Smooth muscle cell (in vitro differentiated cells): ENCODE measurements at regions not wholly inside any gene's neighbourhood (a gene's known extent, or its start where the extent isn't known, plus 50 kb on each side); places are given as distances from the start of the nearest gene placed in this dataset.

Experiments
- DNase-seq: peaks from one replicate; lab custom pipeline; 2025; ENCODE audit not compliant: unreplicated experiment; lab: John Stamatoyannopoulos, UW
- H2AFZ ChIP-seq: fragments of 200-600 bp; sonication (generic); 2 replicates; pipeline ENCODE4 v1.6.0; 2016; ENCODE audit warnings: antibody characterized with exemption, low read depth, mild to moderate bottlenecking
- H3F3A ChIP-seq: fragments of 200-600 bp; sonication (generic); 2 replicates; pipeline ENCODE4 v1.6.0; 2017; ENCODE audit warnings: antibody characterized with exemption, low read depth
- H3K27ac ChIP-seq: fragments of 200-600 bp; sonication (generic); 2 replicates; pipeline ENCODE4 v1.5.1; 2016; ENCODE audit warnings: low read depth, mild to moderate bottlenecking
- H3K27me3 ChIP-seq: fragments of 200-600 bp; sonication (generic); 2 replicates; pipeline ENCODE4 v1.6.1; 2016; ENCODE audit warnings: low read depth, mild to moderate bottlenecking
- H3K36me3 ChIP-seq: fragments of 200-600 bp; sonication (generic); 2 replicates; pipeline ENCODE4 v1.5.1; 2016; ENCODE audit warnings: low read depth
- H3K4me1 ChIP-seq: fragments of 200-600 bp; sonication (generic); 2 replicates; pipeline ENCODE4 v1.5.1; 2016; ENCODE audit warnings: low read depth
- H3K4me2 ChIP-seq: fragments of 200-600 bp; sonication (generic); 2 replicates; pipeline ENCODE4 v1.6.0; 2016; ENCODE audit warnings: mild to moderate bottlenecking
- H3K4me3 ChIP-seq: fragments of 200-600 bp; sonication (generic); 2 replicates; pipeline ENCODE4 v1.5.1; 2016; ENCODE audit warnings: mild to moderate bottlenecking
- H3K79me2 ChIP-seq: fragments of 200-600 bp; sonication (generic); 2 replicates; pipeline ENCODE4 v1.6.0; 2016; ENCODE audit warnings: low read depth, mild to moderate bottlenecking
- H3K9ac ChIP-seq: fragments of 200-600 bp; sonication (generic); 2 replicates; pipeline ENCODE4 v1.6.0; 2016; ENCODE audit warnings: low read depth
- H3K9me3 ChIP-seq: fragments of 200-600 bp; sonication (generic); replicated peaks from 2 replicates; pipeline ENCODE4 v1.5.1; 2016; ENCODE audit warnings: low read depth
- H4K20me1 ChIP-seq: fragments of 200-600 bp; sonication (generic); 2 replicates; pipeline ENCODE4 v1.6.0; 2016; ENCODE audit warnings: low read depth
- WGBS: methylation state at CpG from one replicate; pipeline ENCODE4 v1.1.7; 2016; ENCODE audit warnings: low lambda C conversion rate; 5-methylcytosine and 5-hydroxymethylcytosine counted together
- TF ChIP-seq, protein P1 (sequence below): fragments of 200-600 bp; sonication (generic); IDR thresholded peaks from 2 replicates; pipeline ENCODE4 v1.5.1; 2017; ENCODE audit warnings: borderline replicate concordance, mild to moderate bottlenecking, antibody characterized with exemption; ENCODE audit not compliant: insufficient read depth, poor library complexity, severe bottlenecking

DNA sequence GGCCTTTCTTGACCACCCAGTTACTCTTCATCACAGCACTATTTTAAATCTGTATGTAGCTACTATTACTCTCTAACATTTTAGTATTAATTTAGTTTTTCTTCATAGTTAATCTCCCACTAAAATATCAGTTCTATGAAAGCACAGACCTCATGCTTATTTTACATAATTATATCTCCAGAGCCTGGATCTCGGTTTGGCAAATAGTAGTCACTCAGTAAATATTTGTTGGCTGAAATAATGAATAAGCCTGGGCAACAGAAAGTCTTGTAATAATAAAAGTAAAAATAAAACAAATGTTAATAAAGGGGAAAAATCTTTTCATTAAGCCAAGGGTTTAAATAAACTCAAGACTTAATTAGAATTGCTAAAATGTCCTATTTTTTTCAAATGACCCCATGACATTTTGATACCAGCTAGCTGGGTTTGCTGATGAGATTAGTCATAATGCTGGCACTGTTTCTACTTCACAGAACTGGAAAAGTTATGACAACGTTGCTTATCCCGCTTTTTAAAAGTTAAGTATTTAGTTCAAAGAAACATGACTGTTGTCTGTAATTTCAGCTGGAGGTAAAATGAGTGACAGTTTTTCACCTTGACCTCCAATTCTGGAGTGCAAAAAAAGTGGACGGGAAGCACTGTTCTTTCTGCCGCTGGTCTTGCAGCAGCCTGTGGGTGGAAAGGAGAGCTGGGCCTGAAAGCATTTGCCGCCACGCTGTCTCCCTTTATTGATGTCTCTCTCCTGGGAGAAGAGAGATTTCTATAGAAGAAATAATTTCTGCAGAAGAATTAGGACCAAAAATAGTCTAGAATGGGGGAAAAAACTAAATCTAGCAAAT lies 85.2 kb upstream of the SPATA13 start:
- Histone ChIP-seq H3K36me3 (no peaks in the 10 kb centered on the region), H4K20me1 (no peaks in the 10 kb centered on the region), H3K79me2 (no peaks in the 10 kb centered on the region), H3K27ac (no peak overlapping the region), H3F3A (no peaks in the 10 kb centered on the region), H3K9me3 (no peaks in the 10 kb centered on the region), H3K27me3 (no peaks in the 10 kb centered on the region), H3K4me3 (no peak overlapping the region), H3K9ac (no peak overlapping the region), H3K4me2 (no peak overlapping the region), H3K4me1 (no peaks in the 10 kb centered on the region), H2AFZ (no peak overlapping the region)
- WGBS, result 81% methylated on average over 7 of the region's 7 CpGs
- TF ChIP-seq, protein P1, sequence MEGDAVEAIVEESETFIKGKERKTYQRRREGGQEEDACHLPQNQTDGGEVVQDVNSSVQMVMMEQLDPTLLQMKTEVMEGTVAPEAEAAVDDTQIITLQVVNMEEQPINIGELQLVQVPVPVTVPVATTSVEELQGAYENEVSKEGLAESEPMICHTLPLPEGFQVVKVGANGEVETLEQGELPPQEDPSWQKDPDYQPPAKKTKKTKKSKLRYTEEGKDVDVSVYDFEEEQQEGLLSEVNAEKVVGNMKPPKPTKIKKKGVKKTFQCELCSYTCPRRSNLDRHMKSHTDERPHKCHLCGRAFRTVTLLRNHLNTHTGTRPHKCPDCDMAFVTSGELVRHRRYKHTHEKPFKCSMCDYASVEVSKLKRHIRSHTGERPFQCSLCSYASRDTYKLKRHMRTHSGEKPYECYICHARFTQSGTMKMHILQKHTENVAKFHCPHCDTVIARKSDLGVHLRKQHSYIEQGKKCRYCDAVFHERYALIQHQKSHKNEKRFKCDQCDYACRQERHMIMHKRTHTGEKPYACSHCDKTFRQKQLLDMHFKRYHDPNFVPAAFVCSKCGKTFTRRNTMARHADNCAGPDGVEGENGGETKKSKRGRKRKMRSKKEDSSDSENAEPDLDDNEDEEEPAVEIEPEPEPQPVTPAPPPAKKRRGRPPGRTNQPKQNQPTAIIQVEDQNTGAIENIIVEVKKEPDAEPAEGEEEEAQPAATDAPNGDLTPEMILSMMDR, result no peak
- DNase-seq, result no peak

- Histone ChIP-seq H4K20me1 (no peaks in the 10 kb centered on the region), H3K4me2 (no peak overlapping the region), H2AFZ (no peak overlapping the region), H3K9ac (no peak overlapping the region), H3K4me1 (no peaks in the 10 kb centered on the region), H3K27ac (no peak overlapping the region), H3F3A (no peaks in the 10 kb centered on the region), H3K4me3 (no peak overlapping the region), H3K36me3 (no peaks in the 10 kb centered on the region), H3K9me3 (no peaks in the 10 kb centered on the region), H3K27me3 (no peaks in the 10 kb centered on the region), H3K79me2 (no peaks in the 10 kb centered on the region)
- WGBS, result 90% methylated on average over 3 of the region's 3 CpGs
- DNase-seq, result no peak
- TF ChIP-seq, protein P1, result no peak
Observed at GRCh38 chr13:24076109-24076508, 84.4 kb upstream of the SPATA13 start.

DNA sequence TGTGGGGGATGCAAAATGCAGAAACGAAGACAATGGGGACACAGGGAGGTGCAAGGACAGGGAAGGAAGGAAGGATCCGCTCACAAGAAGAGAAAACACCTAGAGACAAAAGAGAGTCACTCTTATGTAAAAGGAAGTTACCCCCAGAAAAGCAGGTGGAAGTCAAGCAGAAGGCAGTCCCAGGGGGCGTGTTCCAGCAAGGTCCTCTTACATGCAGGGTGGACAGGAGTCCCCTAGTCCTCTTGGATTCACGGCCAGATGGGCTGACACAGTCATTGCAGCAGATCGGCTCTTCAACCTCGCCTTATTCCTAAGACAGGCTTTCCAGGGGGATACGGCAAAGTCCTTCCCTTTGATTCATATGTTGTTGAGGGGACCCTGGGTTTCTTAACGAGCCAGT lies 83.9 kb upstream of the SPATA13 start:
- H3K27me3 ChIP-seq, result no peaks in the 10 kb centered on the region
- no peaks in the 10 kb centered on the region for H4K20me1 ChIP-seq
- no peak overlapping the region for H3K4me2 ChIP-seq
- no peak overlapping the region for H2AFZ ChIP-seq
- H3K9ac ChIP-seq, result no peak overlapping the region
- H3K9me3 ChIP-seq, result no peaks in the 10 kb centered on the region
- DNase-seq, result no peak
- no peak overlapping the region for H3K27ac ChIP-seq
- H3K36me3 ChIP-seq, result no peaks in the 10 kb centered on the region
- TF ChIP-seq, protein P1, result no peak
- no peaks in the 10 kb centered on the region for H3F3A ChIP-seq
- no peaks in the 10 kb centered on the region for H3K4me1 ChIP-seq
- H3K4me3 ChIP-seq, result no peak overlapping the region
- H3K79me2 ChIP-seq, result no peaks in the 10 kb centered on the region
- WGBS, result 89% methylated on average over 8 of the region's 8 CpGs

DNA sequence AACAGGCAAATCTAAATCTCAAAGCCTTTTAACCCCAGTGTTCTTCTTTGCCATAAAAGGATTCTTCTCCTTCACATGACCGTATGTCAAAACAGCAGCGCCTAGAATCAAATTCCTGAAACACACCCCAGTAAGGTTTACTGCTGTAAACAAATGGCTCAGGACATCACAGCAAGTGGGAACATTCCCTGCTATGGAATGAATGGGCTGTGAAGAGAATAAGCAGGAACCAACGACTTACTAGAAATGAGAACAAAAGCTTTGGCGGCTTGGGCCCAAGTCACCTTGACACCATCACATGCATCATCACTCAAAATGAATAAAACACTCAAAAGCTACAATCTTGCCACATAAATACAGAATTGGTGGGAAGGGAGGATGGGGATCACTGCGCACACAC lies 80.4 kb upstream of the SPATA13 start:
- TF ChIP-seq, protein P1, result no peak
- H3F3A ChIP-seq, result no peaks in the 10 kb centered on the region

More for the DNA sequence above, 80.4 kb upstream of the SPATA13 start:
- H3K4me1 ChIP-seq, result peaks cover 14% of the 10 kb centered on the region
- no peaks in the 10 kb centered on the region for H3K9me3 ChIP-seq
- H3K36me3 ChIP-seq, result no peaks in the 10 kb centered on the region
- no peak overlapping the region for H2AFZ ChIP-seq
- 90% methylated on average over 5 of the region's 5 CpGs for WGBS
- no peaks in the 10 kb centered on the region for H4K20me1 ChIP-seq
- no peaks in the 10 kb centered on the region for H3K79me2 ChIP-seq
- H3K4me3 ChIP-seq, result no peak overlapping the region
- no peak overlapping the region for H3K4me2 ChIP-seq
- DNase-seq, result no peak
- H3K27ac ChIP-seq, result no peak overlapping the region
- H3K27me3 ChIP-seq, result no peaks in the 10 kb centered on the region
- H3K9ac ChIP-seq, result no peak overlapping the region
